Neural crest cell (in vitro differentiated cells): ENCODE measurements at regions not wholly inside any gene's neighbourhood (a gene's known extent, or its start where the extent isn't known, plus 50 kb on each side); places are given as distances from the start of the nearest gene placed in this dataset.

Source experiments
- DNase-seq: peaks from one replicate; pipeline ENCODE4 v3.0.0; 2021; ENCODE audit warnings: low read depth, mixed read lengths, low spot score
- H3K27ac Mint-ChIP-seq: one replicate; pipeline ENCODE4 v1.8.0; 2021; ENCODE audit warnings: mild to moderate bottlenecking, mixed read lengths; ENCODE audit not compliant: unreplicated experiment
- H3K27me3 Mint-ChIP-seq: 2 replicates; pipeline ENCODE4 v1.8.0; 2021; ENCODE audit warnings: low read depth, mild to moderate bottlenecking, mixed read lengths
- H3K36me3 Mint-ChIP-seq: 2 replicates; pipeline ENCODE4 v1.8.0; 2021; ENCODE audit warnings: low read depth, mild to moderate bottlenecking, mixed read lengths
- H3K4me1 Mint-ChIP-seq: 2 replicates; pipeline ENCODE4 v1.8.0; 2021; ENCODE audit warnings: mixed read lengths
- H3K4me3 Mint-ChIP-seq: one replicate; pipeline ENCODE4 v1.8.0; 2021; ENCODE audit warnings: mild to moderate bottlenecking, mixed read lengths
- H3K9me3 Mint-ChIP-seq: 2 replicates; pipeline ENCODE4 v1.8.0; 2021; ENCODE audit warnings: mixed read lengths
- CTCF ChIP-seq: fragments of 200-600 bp; sonication (generic); conservative IDR thresholded peaks from 2 replicates; pipeline ENCODE4 v1.5.0; 2021; ENCODE audit warnings: antibody characterized with exemption, mild to moderate bottlenecking

- no peaks in the 10 kb centered on the region for H3K36me3 Mint-ChIP-seq
- H3K27me3 Mint-ChIP-seq, result no peaks in the 10 kb centered on the region
- TF ChIP-seq CTCF, result no peak
- H3K4me3 Mint-ChIP-seq, result no peak overlapping the region
- H3K27ac Mint-ChIP-seq, result no peak overlapping the region
- no peak for DNase-seq
- no peaks in the 10 kb centered on the region for H3K9me3 Mint-ChIP-seq
- no peaks in the 10 kb centered on the region for H3K4me1 Mint-ChIP-seq
These were observed 78.1 kb upstream of the TBX20 start for GRCh38 chr7:35331730-35332678.

GRCh38 chr7:35329026-35329425, 75.1 kb upstream of the TBX20 start:
- Mint-ChIP-seq H3K4me3 (no peak overlapping the region), H3K27ac (no peak overlapping the region), H3K4me1 (no peaks in the 10 kb centered on the region), H3K27me3 (no peaks in the 10 kb centered on the region), H3K9me3 (peaks cover 7% of the 10 kb centered on the region), H3K36me3 (no peaks in the 10 kb centered on the region)
- no peak for TF ChIP-seq CTCF
- no peak for DNase-seq

GRCh38 chr7:35319606-35320005, 65.7 kb upstream of the TBX20 start:
- Mint-ChIP-seq H3K4me1 (peaks cover 3% of the 10 kb centered on the region), H3K27me3 (peaks cover 34% of the 10 kb centered on the region), H3K36me3 (no peaks in the 10 kb centered on the region), H3K9me3 (peaks cover 6% of the 10 kb centered on the region), H3K27ac (no peak overlapping the region), H3K4me3 (no peak overlapping the region)
- TF ChIP-seq CTCF, result no peak
- no peak for DNase-seq

- TF ChIP-seq CTCF, result no peak
- Mint-ChIP-seq H3K36me3 (no peaks in the 10 kb centered on the region), H3K27me3 (peaks cover 31% of the 10 kb centered on the region), H3K9me3 (peaks cover 4% of the 10 kb centered on the region), H3K4me3 (no peak overlapping the region), H3K27ac (no peak overlapping the region), H3K4me1 (peaks cover 3% of the 10 kb centered on the region)
- DNase-seq, result no peak
These were observed 62.6 kb upstream of the TBX20 start for GRCh38 chr7:35316549-35316948.

- H3K9me3 Mint-ChIP-seq, result peaks cover 2% of the 10 kb centered on the region
- DNase-seq, result no peak
- no peak for TF ChIP-seq CTCF
- H3K4me3 Mint-ChIP-seq, result no peak overlapping the region
- H3K27me3 Mint-ChIP-seq, result peaks cover 21% of the 10 kb centered on the region
- H3K27ac Mint-ChIP-seq, result no peak overlapping the region
- H3K36me3 Mint-ChIP-seq, result no peaks in the 10 kb centered on the region
- peaks cover 3% of the 10 kb centered on the region for H3K4me1 Mint-ChIP-seq
These were observed 61.6 kb upstream of the TBX20 start for GRCh38 chr7:35315517-35315916.
